Vagina (tissue), 2 donors: ENCODE measurements at regions not wholly inside any gene's neighbourhood (a gene's known extent, or its start where the extent isn't known, plus 50 kb on each side); places are given as distances from the start of the nearest gene placed in this dataset.

ENCODE experiments used
- DNase-seq, 2 donors: peaks; one replicate each; pipeline ENCODE4 v3.0.0-alpha.2; 2017; ENCODE audit errors: extremely low spot score in 2 of 2
- H3K27ac ChIP-seq: fragments of 200-600 bp; sonication (generic); one replicate; pipeline ENCODE4 v1.5.1; 2019
- H3K27me3 ChIP-seq: fragments of 200-600 bp; sonication (generic); one replicate; pipeline ENCODE4 v1.5.1; 2019
- H3K36me3 ChIP-seq, 2 donors: fragments of 200-600 bp; sonication (generic); one replicate each; pipeline ENCODE4 v1.5.1; 2017 to 2019
- H3K4me1 ChIP-seq: fragments of 200-600 bp; sonication (generic); one replicate; pipeline ENCODE4 v1.5.1; 2019
- H3K4me3 ChIP-seq, 2 donors: fragments of 200-600 bp; sonication (generic); 1 replicate in 1 of 2; 2 replicates in 1 of 2; pipeline ENCODE4 v1.5.1; 2016 to 2019
- H3K9me3 ChIP-seq: fragments of 200-600 bp; sonication (generic); one replicate; pipeline ENCODE4 v1.5.1; 2019
- POLR2A ChIP-seq, 2 donors: fragments of 450-650 bp; IDR thresholded peaks; one replicate each; pipeline ENCODE4 v1.6.1; 2017; ENCODE audit warnings: antibody characterized with exemption in 2 of 2, mild to moderate bottlenecking in 2 of 2, moderate library complexity in 2 of 2
- POLR2AphosphoS5 ChIP-seq, 2 donors: sonication (generic); formaldehyde crosslinking; IDR thresholded peaks; one replicate each; pipeline ENCODE4 v1.9.0; 2017; ENCODE audit warnings: antibody characterized with exemption in 2 of 2, mild to moderate bottlenecking in 2 of 2, low read depth in 1 of 2; ENCODE audit not compliant: insufficient read depth in 1 of 2
- intact Hi-C: fragments of 100-400 bp; cut with DNase I; formaldehyde crosslinking; loops from one replicate; pipeline ENCODE4 v1.15.1; 2023
- TF ChIP-seq, protein P1 (sequence below), 3 experiments: fragments of 450-650 bp in 2 of 3; fragments of 200-600 bp in 1 of 3; sonication (generic) in 1 of 3; IDR thresholded peaks; one replicate each; pipeline ENCODE4 v1.5.1; 2017 to 2019; ENCODE audit warnings: antibody characterized with exemption in 3 of 3, mild to moderate bottlenecking in 2 of 3, moderate library complexity in 2 of 3

DNA sequence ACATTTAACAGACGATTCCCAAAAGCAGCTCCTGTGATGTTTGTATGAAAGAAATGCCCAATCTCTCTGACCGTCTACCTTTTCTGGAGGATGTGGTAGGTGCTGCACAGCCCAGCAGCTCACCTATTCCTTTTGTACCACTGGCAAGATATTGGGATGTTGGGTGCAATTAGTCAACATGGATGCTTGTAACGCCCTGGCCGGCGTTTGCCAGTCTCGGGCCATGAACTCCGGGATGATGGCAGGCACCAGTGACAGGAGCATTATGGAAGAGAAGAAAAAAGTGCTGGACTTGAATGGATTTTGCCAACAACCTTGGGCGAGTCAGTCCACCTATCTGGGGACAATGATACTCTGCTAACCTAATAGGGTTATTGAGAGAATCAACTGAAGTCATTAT, 69.0 kb upstream of the ZNF438 start:
- H3K4me1 ChIP-seq: no peaks in the 10 kb centered on the region
- intact Hi-C loops: no loop called here
- TF ChIP-seq POLR2AphosphoS5 (IDR thresholded peaks at IDR 0.05; ENCODE audit: insufficient read depth in 1 of 2, low read depth in 1 of 2) (no peak), POLR2A (IDR thresholded peaks at IDR 0.05) (no peak)
- TF ChIP-seq, protein P1, sequence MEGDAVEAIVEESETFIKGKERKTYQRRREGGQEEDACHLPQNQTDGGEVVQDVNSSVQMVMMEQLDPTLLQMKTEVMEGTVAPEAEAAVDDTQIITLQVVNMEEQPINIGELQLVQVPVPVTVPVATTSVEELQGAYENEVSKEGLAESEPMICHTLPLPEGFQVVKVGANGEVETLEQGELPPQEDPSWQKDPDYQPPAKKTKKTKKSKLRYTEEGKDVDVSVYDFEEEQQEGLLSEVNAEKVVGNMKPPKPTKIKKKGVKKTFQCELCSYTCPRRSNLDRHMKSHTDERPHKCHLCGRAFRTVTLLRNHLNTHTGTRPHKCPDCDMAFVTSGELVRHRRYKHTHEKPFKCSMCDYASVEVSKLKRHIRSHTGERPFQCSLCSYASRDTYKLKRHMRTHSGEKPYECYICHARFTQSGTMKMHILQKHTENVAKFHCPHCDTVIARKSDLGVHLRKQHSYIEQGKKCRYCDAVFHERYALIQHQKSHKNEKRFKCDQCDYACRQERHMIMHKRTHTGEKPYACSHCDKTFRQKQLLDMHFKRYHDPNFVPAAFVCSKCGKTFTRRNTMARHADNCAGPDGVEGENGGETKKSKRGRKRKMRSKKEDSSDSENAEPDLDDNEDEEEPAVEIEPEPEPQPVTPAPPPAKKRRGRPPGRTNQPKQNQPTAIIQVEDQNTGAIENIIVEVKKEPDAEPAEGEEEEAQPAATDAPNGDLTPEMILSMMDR (IDR thresholded peaks at IDR 0.05): no peak
- no peak overlapping the region for H3K27ac ChIP-seq
- H3K9me3 ChIP-seq: no peaks in the 10 kb centered on the region
- no peak overlapping the region for H3K4me3 ChIP-seq
- no peaks in the 10 kb centered on the region for H3K27me3 ChIP-seq
- DNase-seq: no peak
- H3K36me3 ChIP-seq: no peaks in the 10 kb centered on the region

DNA sequence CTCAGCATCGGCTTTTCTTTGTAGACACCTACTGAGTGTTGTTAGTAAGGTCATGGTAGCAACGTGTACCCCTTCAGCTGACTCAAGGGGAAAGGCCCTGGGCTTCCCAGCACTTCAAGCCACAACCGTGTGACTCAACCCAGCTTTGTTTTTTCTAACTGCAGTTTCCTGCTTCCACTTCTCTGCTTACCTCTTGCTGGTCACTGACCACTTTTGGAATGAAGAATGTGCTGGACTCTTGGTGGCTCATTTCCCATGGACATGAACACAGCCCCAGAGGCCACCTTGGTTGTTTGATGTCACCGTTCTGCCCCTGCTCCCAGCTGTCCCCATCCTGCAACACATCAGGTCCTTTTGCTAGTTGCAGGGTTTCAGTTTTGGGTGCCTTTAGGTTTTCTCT, 69.5 kb upstream of the ZNF438 start:
- no peak overlapping the region for H3K27ac ChIP-seq
- no peak for DNase-seq

DNA sequence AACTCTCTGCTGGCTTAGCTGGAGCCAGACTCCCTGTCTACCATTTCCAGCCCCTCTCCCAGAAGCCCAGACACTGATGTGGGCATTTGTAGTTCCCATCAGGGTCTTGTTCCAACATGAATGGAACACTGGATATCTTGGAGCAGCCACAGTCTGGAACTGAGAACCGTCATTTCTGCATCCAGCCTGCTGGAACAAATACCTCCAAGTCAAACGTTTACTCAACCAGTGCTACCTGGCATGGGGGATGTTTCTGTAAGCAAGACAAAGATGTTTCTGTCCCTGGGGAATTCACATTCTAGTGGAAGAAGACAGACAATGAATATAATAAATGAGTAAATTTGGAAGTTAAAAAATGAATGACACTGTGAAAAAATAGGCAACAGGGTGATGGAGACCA, 70.8 kb upstream of the ZNF438 start:
- TF ChIP-seq POLR2AphosphoS5 (IDR thresholded peaks at IDR 0.05; ENCODE audit: insufficient read depth in 1 of 2, low read depth in 1 of 2): no peak
- TF ChIP-seq, protein P1 (IDR thresholded peaks at IDR 0.05): no peak
- TF ChIP-seq POLR2A (IDR thresholded peaks at IDR 0.05): no peak
- DNase-seq: no peak
- Histone ChIP-seq H3K27me3 (no peaks in the 10 kb centered on the region), H3K4me3 (no peak overlapping the region), H3K36me3 (no peaks in the 10 kb centered on the region), H3K9me3 (no peaks in the 10 kb centered on the region), H3K4me1 (no peaks in the 10 kb centered on the region), H3K27ac (no peak overlapping the region)
- intact Hi-C loops: no loop called here

More for the DNA sequence above, 69.5 kb upstream of the ZNF438 start:
- TF ChIP-seq, protein P1 (IDR thresholded peaks at IDR 0.05): no peak
- TF ChIP-seq POLR2AphosphoS5 (IDR thresholded peaks at IDR 0.05; ENCODE audit: insufficient read depth in 1 of 2, low read depth in 1 of 2): no peak
- no peak for TF ChIP-seq POLR2A (IDR thresholded peaks at IDR 0.05)
- intact Hi-C loops: no loop called here
- Histone ChIP-seq H3K9me3 (no peaks in the 10 kb centered on the region), H3K36me3 (no peaks in the 10 kb centered on the region), H3K27me3 (no peaks in the 10 kb centered on the region), H3K4me1 (no peaks in the 10 kb centered on the region), H3K4me3 (no peak overlapping the region)

DNA sequence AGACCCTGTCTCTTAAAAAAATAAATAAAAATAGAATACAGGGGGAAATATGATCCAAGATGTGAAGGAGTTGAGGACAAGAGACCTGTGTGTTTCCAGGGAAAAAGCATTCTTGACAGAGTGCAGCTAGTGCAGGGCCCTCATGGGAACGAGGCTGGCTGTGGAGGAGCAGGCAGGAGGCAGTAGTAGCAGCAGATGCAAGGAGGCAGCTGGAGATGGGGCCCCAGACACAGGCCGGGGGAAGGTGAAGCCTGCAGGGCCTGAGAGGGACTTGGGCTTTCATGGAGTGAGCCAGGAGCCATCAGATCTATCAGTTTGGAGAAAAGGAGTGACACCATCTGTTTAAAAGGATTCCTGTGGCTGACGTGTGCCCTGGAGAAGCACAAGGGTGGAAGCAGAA, 71.4 kb upstream of the ZNF438 start:
- Histone ChIP-seq H3K9me3 (no peaks in the 10 kb centered on the region), H3K4me1 (no peaks in the 10 kb centered on the region), H3K4me3 (no peak overlapping the region), H3K27me3 (no peaks in the 10 kb centered on the region), H3K27ac (no peak overlapping the region), H3K36me3 (no peaks in the 10 kb centered on the region)
- DNase-seq: no peak
- intact Hi-C loops: no loop called here
- TF ChIP-seq POLR2AphosphoS5 (IDR thresholded peaks at IDR 0.05; ENCODE audit: insufficient read depth in 1 of 2, low read depth in 1 of 2) (no peak), POLR2A (IDR thresholded peaks at IDR 0.05) (no peak)
- TF ChIP-seq, protein P1 (IDR thresholded peaks at IDR 0.05): no peak

DNA sequence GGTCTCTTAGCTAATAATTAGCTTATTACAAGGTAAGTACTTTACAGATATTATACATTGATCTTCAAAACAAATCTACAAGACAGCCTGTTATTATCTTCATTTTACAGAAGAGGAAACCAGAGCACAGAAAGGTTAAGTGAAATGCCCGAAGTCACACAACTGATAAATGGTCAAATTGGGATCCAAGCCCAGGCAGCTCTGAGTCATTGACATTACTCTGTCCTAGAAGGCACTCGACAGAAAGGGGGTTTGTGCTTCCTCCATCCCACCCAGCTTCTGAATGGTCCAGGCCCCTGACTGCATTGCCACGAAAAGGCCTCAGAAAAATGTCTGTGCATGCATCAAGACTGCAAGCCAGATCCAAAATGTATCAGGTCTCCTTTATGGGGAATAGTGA, 81.3 kb upstream of the ZNF438 start:
- intact Hi-C loops: no loop called here
- no peak for DNase-seq
- Histone ChIP-seq H3K4me3 (no peak overlapping the region), H3K36me3 (no peaks in the 10 kb centered on the region), H3K9me3 (no peaks in the 10 kb centered on the region), H3K27me3 (no peaks in the 10 kb centered on the region), H3K27ac (no peak overlapping the region), H3K4me1 (no peaks in the 10 kb centered on the region)
- TF ChIP-seq POLR2AphosphoS5 (IDR thresholded peaks at IDR 0.05; ENCODE audit: insufficient read depth in 1 of 2, low read depth in 1 of 2): no peak
- no peak for TF ChIP-seq POLR2A (IDR thresholded peaks at IDR 0.05)

DNA sequence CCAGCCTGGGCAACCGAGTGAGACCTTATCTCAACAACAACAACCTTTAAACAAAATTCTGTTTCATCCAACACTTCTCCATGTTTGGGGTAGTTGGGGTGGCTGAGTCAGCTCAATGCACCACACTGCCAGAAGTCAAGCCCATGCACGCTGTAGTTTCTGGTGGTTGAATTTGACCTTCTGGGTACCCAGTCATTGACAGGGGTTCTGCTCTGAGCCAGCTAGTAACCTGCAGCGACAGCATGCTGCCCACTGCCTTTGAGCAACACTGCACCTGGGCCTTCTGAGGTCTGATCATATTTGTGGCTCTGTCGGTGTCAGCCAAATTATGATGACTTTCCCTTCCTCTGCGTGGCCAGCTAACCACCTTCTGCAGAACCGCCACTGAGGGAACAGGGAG, 84.6 kb upstream of the ZNF438 start:
- TF ChIP-seq, protein P1 (IDR thresholded peaks at IDR 0.05): no peak
- TF ChIP-seq POLR2A (IDR thresholded peaks at IDR 0.05) (no peak), POLR2AphosphoS5 (IDR thresholded peaks at IDR 0.05; ENCODE audit: insufficient read depth in 1 of 2, low read depth in 1 of 2) (no peak)
- intact Hi-C loops: no loop called here
- no peak overlapping the region for H3K4me3 ChIP-seq
- peaks cover 4% of the 10 kb centered on the region for H3K4me1 ChIP-seq
- DNase-seq: no peak
- no peaks in the 10 kb centered on the region for H3K27me3 ChIP-seq
- H3K9me3 ChIP-seq: no peaks in the 10 kb centered on the region
- no peaks in the 10 kb centered on the region for H3K36me3 ChIP-seq
- H3K27ac ChIP-seq: no peak overlapping the region
